Adipose tissue (tissue), 3 donors: ENCODE measurements at regions not wholly inside any gene's neighbourhood (a gene's known extent, or its start where the extent isn't known, plus 50 kb on each side); places are given as distances from the start of the nearest gene placed in this dataset.

ENCODE experiments used
- H3K27ac ChIP-seq: one replicate; pipeline ENCODE4 v1.5.1; 2013; ENCODE audit warnings: low read depth, low read length
- WGBS, 3 donors: extraction: QIAGEN DNeasy Blood & Tissue Kit; methylation state at CpG; one replicate each; pipeline ENCODE4 v1.1.7; 2013; 5-methylcytosine and 5-hydroxymethylcytosine counted together
- donor health status: healthy with polysubstance abuse.
- donor health status: Bipolar disorder and iron deficiency.
- donor health status: healthy.

DNA sequence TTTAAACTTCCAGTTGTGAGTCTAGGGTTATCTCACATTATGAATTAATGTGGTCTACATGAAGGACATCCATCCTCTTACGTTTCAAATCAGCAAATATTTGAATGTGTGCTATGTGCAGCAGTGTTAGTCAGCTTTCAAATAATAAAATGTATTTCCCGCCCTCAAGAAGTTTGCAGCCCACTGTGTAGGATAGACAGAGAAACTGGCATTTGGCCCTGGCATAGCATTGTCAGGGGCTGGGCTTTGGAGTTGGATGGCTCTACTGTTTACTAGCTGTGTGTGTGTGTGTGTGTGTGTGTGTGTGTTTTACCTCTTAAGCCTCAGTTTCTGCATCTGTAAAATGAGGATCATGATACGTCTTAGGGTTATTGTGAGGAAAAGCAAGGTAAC is 400.5 kb upstream of the C2CD4B start:
- WGBS, 3 donors: 66 to 79% (median 77%) methylated on average over 3 of the region's 3 CpGs
- H3K27ac ChIP-seq: no peak overlapping the region

DNA sequence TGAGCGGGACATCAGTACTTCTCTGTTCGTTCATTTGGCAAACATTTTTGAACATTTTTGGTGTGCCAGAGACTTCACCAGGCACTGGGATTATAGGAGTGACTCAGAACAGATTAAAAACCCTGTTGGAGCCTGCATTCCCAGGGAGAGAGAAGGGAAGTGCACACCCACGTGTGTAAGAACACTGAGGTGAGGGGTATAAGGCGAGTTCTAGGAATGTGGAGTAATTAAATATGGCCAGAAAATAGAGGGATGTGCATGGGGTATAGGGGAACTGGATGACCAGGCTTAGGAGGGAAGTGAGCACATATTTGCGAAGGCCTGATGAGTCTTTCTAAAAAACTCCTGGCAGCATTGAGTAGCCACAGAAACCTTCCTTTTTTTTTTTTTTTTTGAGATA is 401.2 kb upstream of the C2CD4B start:
- WGBS, 3 donors: 64 to 94% (median 74%) methylated on average over 5 of the region's 5 CpGs
- H3K27ac ChIP-seq: no peak overlapping the region

DNA sequence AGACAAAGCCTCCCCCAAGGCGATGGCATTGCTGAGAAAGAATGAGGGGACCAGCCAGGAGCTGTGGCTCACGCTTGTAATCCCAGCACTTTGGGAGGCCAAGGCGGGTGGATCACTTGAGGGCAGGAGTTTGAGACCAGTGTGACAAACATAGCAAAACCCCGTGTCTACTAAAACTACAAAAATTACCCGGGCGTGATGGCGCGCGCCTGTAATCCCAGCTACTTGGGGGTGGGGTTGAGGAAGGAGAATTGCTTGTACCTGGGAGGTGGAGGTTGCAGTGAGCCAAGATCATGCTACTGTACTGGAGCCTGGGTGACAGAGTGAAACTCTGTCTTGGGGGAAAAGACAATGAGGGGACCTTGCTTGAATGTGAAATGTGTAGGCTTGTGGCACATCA is 402.4 kb upstream of the C2CD4B start:
- WGBS, 3 donors: 94 to 98% (median 97%) methylated on average over 9 of the region's 9 CpGs

DNA sequence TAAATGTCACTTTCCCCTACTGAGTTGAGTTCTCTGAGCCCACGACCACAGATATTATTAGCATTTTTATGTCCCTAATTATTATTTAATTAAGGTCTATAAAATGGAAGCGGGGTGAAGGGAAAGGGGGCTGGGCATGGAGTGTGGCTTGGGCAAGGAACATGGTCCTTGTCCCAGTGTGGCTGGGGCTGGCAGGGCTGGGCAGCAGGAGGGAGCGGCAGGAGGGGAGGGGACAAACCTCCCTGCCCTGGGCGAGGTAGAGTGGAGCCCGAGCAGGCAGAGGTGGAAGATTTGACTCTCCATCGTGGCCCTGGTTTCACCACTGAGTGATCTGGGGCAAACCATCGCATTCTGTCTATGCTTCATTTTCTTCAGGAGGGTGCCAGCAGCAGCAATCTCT is 402.9 kb upstream of the C2CD4B start:
- 92 to 97% (median 95%) methylated on average over 7 of the region's 7 CpGs for WGBS, 3 donors
- H3K27ac ChIP-seq: no peak overlapping the region

More for the DNA sequence above, 402.4 kb upstream of the C2CD4B start:
- no peak overlapping the region for H3K27ac ChIP-seq

DNA sequence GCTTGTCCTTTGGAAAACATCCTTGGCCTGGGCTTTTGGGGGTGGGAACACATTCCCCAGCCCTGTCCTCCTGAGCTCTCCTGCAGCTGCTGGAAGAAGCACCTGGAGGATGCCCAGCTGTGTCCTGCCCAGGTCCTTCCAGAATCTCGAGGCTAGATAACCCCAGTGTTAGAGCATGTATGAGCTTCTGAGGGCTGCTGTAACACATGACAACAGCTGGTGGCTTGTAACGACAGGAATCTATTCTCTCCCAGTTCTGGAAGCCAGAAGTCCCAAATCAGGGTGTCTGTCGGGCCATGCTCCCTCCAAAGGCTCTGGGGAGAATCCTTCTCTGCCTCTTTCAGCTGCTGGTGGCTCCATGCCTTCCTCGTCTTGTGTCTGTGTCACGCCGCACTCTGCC is 403.6 kb upstream of the C2CD4B start:
- 93 to 97% (median 93%) methylated on average over 6 of the region's 6 CpGs for WGBS, 3 donors

DNA sequence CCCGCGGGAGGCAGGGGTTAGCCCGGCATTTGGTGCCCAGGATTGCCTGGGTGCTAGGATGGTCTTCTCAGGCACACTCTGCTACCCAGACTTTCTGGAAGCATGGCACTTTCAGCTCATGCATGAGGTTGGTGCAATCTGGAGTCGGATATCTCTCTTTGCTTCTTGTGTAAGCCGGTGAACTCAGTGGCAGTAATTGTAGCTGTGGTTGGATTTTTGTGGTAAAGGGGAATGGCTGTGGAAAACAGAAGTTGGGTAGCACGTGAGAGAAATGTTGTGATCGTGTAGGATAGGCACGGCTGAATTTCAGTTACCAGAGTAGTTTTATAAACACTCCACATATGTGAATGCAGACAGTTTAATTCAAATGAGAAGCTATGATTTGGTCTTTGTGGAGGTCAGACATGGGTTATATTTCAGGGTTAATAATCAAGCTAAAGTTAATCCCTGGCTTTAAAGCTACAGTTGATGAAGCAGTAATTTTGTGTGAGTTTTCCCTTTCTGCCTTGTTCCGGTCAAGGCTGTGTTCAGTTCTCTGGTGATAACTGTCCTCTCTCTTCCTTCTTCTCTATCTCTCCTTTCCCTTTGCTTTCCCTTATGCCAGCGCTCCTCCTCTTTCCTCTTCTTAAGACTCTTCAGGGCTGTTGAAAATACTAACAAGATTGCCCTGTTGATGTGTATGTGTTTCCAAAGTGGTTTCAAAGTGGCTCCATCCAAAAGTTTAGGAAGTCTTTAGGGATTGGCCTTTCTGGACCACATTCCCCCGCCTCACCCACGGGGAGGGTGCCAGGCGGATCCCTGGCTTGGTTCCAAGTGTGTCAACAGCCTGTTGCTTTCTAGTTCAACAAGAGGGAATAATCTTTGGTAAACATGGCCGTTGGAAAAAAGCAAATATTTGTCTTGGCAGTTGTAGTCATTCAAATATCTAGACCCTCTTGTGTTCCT is 404.6 kb upstream of the C2CD4B start:
- H3K27ac ChIP-seq: no peak overlapping the region
- 55 to 60% (median 58%) methylated on average over 14 of the region's 14 CpGs for WGBS, 3 donors

More for the DNA sequence above, 403.6 kb upstream of the C2CD4B start:
- H3K27ac ChIP-seq: no peak overlapping the region

DNA sequence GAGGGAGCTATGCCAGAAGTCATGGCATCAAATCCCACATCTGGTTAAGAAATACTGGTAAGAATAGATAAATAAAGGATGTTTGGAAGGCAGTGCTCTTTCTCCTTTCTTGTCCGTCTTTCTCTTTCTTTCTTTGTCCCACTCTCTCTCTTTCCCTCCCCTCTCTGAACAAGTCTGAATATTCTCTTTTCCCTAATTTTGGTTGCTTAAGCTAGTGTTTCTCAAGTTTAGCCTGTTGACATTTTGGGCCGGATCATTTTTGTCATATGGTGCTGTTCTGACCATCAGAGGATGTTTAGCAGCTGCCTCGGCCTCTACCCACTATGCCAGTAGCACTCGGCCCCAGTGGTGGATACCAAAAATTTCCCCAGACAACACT is 405.3 kb upstream of the C2CD4B start:
- 68 to 81% (median 80%) methylated on average over 4 of the region's 4 CpGs for WGBS, 3 donors
- no peak overlapping the region for H3K27ac ChIP-seq

DNA sequence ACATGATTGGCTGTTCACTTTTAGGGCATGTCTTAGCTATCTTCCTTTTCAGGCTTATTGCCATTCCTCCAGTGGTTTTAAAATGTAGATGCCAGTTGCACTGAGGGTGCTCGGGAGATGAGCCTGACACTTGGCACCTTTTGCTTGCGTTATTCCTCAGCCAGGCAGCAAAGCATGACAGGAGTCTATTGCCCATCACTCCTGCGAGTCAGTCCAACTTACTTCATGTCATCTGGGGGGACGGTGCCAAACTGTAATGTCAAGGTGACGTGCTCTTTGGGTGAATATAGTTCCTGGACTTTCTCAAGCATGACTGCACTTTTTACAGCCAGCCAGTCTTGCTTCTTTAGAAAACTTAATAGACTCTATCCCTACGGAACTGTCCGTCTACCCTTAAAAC is 406.0 kb upstream of the C2CD4B start:
- H3K27ac ChIP-seq: no peak overlapping the region
- 85 to 97% (median 94%) methylated on average over 7 of the region's 7 CpGs for WGBS, 3 donors

DNA sequence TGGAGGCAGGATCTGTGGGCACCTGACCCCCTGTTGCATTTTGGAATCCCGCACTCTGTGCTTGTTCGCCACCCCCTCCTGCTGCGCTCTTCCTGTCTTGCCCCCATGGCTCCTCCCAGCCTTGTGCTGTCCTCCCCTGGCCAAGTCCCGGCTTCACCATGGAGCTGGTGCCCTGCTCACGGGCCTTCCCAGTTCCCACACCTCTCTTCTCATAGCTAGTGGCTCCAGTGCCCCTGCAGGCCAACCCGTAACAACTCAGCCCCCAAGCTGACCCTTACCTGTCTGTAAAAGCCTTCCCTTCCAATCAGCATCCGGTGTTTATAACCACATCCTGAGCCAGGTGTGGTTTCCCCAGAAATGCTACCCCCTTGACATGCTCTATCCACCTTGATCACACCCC is 407.7 kb upstream of the C2CD4B start:
- H3K27ac ChIP-seq: no peak overlapping the region
- WGBS, 3 donors: 92 to 97% (median 93%) methylated on average over 7 of the region's 7 CpGs

DNA sequence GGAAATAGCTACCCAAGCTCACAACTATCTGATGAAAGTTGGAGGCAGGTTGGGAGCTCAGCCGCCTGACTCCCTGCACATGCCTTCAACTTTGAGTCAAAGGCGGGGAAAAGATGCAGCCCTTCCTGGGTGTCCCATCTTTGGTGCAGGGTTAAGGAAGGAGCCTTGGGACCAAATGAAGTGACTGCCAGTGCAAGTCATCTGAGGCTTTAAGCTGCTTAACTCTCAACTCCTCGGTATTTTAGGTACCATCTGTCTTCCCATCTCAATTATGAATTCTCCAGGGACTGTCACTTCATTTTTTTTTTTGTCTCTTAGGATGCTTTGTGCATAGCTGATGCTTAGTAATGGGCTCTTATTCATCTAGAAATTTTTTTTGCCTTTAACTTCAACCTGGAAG is 408.8 kb upstream of the C2CD4B start:
- whole genome bisulfite sequencing, 3 donors: 90 to 92% (median 90%) methylated on average over 3 of the region's 3 CpGs
- H3K27ac ChIP-seq: no peak overlapping the region

DNA sequence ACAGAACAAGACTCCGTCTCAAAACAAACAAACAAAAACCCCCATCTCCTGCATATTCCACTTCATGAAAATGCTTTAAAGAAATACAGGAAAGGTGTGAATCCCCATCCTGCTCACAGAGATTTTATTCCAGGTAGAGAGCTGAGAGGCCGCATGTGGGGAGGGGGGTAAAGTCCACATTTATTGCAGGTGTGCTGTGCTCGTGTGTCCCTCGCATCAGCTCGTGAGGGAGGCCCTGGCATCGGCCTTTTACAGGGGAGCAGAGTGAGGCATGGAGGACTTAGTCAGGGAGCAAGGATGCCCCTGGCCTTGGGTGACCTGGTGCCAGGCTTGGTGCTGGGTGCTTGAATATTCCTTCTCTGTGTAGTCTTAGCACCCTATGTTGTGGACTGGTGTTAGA is 413.5 kb upstream of the C2CD4B start:
- H3K27ac ChIP-seq: no peak overlapping the region
- 85 to 95% (median 94%) methylated on average over 6 of the region's 6 CpGs for WGBS, 3 donors

DNA sequence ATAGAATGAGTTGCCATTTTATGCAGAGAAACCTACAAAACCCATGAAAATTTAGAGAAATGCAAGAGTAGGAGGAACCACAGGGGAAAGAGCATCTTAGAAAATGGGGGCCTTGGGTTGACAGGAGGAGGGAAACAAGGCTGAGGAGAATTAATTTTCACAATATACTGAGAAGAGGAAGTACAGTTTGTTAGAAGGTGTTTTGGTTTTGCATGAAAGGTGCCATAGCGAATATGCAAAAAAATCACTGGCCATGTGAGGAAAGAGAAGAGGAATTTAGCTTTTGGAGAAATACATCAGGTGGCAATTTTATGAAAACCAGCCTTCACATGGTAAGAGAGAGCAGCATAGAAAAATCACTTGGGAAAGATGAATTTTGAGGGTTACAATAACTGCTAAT is 413.9 kb upstream of the C2CD4B start:
- WGBS, 3 donors: 76 to 90% (median 84%) methylated on average over 1 of the region's 1 CpG
- H3K27ac ChIP-seq: no peak overlapping the region

DNA sequence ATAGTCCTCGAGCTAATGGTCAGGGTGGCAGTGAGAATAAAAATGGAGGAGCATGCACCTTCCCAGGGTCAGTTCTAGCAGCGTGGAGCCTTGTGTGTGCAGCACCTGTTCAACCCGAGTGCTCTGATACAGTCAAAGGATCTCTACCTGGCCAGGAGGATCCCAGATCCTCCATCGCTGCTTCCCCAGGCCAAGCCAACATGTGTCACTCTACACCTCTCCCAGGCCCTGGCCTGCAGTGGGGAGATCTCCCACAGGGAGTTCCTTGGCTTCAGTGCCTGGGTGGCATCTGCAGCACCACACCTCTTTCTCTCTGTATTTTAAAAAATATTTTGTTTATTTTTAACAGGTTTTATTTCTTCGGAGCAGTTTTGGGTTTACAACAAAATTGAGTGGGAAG is 414.8 kb upstream of the C2CD4B start:
- 94 to 95% (median 95%) methylated on average over 5 of the region's 5 CpGs for WGBS, 3 donors
- no peak overlapping the region for H3K27ac ChIP-seq

DNA sequence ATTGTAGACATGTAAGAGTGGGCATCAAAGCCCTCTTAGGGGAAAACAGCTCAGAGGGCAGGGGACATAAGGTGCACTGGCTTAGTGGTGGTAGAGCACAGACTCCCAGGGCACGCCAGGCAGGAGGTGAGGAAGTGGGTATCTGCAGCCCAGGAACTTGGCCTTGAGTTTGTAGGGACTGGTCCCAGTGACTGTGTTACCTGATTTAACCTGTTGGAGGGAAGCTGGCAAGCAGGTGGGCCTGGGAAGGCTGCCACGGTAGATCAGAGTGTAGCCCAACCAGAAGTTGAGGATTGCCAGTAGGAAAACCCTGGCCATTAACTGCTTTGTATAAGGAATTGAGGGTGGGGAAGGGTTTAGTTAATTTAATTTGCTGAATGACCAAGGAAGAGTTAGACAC is 417.5 kb upstream of the C2CD4B start:
- no peak overlapping the region for H3K27ac ChIP-seq
- 27 to 87% (median 78%) methylated on average over 2 of the region's 2 CpGs for WGBS, 3 donors

DNA sequence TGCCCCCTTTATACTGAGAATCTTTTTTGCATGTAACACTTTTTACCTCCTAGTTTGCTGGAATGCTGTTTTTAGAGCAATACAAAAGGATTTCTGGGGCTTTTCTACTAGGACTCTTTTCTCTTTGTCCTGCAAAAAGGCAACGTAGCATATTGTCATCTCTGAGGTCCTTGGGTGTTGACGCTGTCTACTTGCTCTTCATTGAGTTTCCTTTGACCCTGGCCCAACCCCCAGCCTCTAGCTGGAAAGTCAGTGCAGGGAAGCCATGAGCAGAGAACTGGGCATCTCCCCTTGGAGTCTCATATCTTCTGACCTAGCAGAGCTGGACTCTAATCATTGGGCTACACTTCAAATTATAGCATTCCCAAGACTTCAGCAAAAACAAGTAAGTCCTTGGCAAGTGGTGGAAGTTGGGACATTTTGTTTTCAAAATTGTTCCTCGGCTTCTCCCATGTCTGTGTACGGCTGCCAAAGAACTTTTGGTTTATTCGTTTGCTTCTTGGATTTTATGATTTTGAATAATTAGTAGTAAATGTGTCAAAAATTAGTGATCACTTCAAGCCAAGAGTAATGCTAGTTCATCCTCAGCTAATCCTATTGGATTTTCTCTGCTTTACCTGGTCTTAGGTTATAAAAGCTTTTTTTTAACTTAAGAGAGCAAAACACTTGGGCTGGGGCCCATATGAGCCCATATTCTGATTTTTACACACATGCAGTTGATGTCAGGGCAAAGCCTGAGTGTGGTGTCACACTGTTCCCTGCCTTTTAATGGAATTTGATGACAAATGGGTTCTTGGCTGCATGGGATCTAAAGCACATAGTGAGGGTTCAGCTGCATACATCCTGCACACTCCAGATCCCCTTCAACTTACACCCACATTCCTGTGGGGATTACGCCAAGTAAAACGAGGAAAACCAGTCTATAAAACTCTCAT is 419.5 kb upstream of the C2CD4B start:
- WGBS, 3 donors: 67 to 90% (median 71%) methylated on average over 7 of the region's 7 CpGs
- H3K27ac ChIP-seq: no peak overlapping the region

DNA sequence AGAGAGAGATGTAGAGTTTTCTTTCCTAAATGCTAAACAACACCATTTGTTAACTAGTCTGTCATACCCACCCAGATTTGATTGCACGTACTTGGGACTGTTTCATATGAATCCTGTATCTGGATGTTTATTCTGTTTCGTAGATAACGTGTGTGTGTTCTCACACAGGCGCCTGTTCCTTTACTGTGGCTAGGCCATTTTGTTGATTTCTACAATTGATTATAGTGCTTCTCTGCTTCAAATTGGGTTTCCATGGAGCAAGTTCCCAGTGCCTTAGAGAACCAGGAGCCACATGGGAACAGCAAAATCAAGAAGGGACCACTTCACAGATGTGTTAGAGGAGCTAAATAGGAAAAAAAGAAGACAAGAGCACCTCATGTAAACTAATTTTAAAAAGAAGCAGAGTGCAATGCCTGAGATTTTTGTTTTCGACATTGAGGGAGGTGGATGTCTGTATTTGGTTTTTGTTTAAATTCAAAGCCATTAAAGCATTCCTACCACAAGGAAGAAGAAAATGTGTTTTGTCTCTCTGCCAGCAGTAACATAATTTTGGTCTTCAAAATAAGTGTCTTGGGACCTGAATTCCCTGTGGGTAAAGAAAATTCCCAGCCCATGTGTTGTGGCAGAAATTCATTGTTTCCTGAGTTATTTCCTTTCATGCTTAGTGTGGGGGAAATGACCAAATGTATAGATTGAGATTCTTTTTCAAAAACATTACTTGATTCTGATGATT is 424.0 kb upstream of the C2CD4B start:
- no peak overlapping the region for H3K27ac ChIP-seq
- 54 to 90% (median 85%) methylated on average over 5 of the region's 5 CpGs for WGBS, 3 donors

DNA sequence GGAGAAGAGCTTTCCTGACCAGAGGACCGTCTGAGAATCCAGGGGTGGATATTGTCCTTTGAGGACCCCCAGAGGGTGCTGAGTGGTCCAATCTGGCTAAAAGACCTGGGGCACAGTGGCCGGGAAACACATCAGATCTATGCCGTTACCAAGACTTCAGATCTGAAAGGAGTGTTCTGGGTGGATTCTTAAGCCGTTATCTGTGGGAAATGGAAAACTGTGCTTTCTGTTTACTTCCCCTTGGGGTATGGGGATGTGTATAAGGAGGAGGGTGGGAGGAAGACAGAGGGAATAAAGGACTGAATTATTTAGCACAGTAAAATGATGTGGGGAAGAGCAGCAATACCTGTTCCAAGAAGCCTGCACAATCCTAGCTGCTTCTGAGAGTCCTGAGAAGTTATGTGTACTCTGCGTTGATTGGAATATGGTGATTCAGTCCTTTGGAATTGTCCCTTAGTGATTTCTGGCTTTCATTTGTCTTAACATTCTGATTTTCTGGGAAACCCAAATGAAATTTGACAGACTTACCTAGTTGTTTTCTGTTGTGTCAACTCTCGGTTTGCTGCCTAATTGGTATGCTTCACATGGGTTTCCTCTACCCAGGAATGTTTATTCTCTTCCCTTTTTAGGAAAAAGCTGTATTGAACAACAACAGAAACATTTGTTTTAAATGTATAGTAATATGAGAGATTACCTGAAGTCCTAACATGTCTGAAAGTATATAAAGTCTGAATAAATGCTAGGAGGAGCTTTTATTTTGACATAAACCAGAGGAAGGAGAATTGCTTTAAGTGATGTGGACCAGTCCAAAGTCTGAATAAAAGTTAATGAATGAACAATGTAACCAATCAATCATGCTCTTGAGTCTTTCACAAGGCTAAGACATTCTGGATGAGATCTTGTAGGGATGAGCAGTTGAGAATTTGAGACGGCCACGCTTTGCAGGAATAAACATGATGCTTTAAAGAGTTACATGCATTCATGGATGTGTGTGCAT is 427.1 kb upstream of the C2CD4B start:
- 68 to 80% (median 77%) methylated on average over 8 of the region's 8 CpGs for WGBS, 3 donors
- H3K27ac ChIP-seq: no peak overlapping the region

DNA sequence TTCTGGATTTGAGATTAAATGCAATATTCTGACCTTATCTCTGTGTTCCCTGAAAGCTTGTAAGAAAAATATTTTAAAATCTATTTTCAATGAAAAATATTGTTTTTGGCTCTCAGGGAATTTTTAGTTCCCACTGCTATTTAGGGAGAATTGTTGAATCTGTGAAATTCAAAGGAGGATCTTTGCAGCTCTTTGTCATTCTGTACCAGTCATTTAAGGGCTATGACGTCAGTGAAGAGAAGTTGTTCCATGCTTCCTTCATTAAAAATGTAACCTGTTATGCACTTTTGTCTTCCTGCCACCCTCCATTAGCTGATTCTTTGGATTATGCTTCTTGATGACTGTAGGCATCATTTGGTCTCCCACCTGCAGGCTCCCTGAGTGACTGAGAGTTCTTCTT is 427.8 kb upstream of the C2CD4B start:
- WGBS, 3 donors: 55 to 68% (median 58%) methylated on average over 1 of the region's 1 CpG
- no peak overlapping the region for H3K27ac ChIP-seq
